Ovary (tissue), 3 donors: ENCODE measurements at regions not wholly inside any gene's neighbourhood (a gene's known extent, or its start where the extent isn't known, plus 50 kb on each side); places are given as distances from the start of the nearest gene placed in this dataset.

Source experiments
- POLR2A ChIP-seq: fragments of 450-650 bp; IDR thresholded peaks from one replicate; pipeline ENCODE4 v1.6.1; 2017; ENCODE audit warnings: antibody characterized with exemption, mild to moderate bottlenecking, moderate library complexity
- TF ChIP-seq, protein P1 (sequence below), 3 donors: fragments of 450-650 bp in 2 of 3; fragments of 200-600 bp in 1 of 3; IDR thresholded peaks; one replicate each; pipeline versions ENCODE4 v1.5.1 to v1.8.0; 2016 to 2022; ENCODE audit warnings: antibody characterized with exemption in 3 of 3, mild to moderate bottlenecking in 1 of 3
- donor health status: DM: no; HTN: no; CAD: no.

DNA sequence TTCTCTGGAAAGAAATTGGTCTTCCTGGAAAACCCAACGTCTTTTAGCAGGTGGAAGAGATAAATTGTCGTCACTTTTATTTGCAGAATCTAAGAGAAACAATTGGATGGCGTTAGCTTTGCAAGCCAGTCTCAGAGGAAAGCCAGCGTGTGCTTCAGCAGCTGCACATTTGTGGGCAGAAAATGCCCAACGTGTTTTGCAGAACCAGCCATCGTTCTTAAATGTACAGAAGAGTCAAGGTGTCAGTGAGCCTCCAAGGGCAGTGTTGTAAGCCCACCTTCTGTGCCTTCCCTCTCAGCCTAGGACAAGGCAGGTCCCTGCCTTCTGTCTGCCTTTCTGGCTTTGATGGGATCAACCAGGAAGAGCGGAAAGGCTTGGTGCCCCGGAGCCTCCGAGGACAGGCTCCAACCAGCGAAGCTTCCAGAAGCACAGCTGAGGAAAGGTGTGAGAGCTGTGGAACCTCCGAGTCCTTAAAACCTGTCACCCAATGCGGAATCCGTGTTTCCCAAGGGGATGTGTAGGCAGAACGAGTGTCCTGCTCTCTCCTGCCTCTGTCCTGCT, 116.0 kb upstream of the IRX2 start:
- TF ChIP-seq, protein P1, sequence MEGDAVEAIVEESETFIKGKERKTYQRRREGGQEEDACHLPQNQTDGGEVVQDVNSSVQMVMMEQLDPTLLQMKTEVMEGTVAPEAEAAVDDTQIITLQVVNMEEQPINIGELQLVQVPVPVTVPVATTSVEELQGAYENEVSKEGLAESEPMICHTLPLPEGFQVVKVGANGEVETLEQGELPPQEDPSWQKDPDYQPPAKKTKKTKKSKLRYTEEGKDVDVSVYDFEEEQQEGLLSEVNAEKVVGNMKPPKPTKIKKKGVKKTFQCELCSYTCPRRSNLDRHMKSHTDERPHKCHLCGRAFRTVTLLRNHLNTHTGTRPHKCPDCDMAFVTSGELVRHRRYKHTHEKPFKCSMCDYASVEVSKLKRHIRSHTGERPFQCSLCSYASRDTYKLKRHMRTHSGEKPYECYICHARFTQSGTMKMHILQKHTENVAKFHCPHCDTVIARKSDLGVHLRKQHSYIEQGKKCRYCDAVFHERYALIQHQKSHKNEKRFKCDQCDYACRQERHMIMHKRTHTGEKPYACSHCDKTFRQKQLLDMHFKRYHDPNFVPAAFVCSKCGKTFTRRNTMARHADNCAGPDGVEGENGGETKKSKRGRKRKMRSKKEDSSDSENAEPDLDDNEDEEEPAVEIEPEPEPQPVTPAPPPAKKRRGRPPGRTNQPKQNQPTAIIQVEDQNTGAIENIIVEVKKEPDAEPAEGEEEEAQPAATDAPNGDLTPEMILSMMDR (IDR thresholded peaks at IDR 0.05) = no peak
- no peak for TF ChIP-seq POLR2A
